ENCODE measurements at regions not wholly inside any gene's neighbourhood (a gene's known extent, or its start where the extent isn't known, plus 50 kb on each side); places are given as distances from the start of the nearest gene placed in this dataset.

DNA sequence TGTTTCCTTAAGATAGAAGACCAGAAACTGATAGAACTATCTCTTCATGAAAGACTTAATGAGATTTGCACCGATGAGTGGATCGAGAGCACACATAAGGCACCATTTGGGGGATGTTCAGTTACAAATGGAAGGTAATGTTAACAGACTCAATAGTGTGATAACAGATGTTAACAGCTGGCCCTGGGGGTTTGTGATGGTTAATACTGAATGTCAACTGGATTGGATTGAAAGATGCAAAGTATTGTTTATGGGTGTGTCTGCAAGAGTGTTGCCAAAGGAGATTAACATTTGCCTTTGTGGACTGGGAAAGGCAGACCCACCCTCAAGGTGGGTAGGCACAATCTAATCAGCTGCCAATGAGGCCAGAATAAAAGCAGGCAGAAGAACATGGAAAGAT, 130.5 kb upstream of the DGKB start:
- no peaks in the 10 kb centered on the region for H3K36me3 ChIP-seq (replicated peaks in 1 of 2; ENCODE audit: insufficient read depth in 1 of 2, low read depth in 2 of 2)
- intact Hi-C loops (cut with DNase I), result no loop called here
- TF ChIP-seq POLR2A (IDR thresholded peaks at IDR 0.05) (no peak), CTCF (IDR thresholded peaks at IDR 0.05) (no peak)
- no peaks in the 10 kb centered on the region for H3K27me3 ChIP-seq
- ATAC-seq (no peak), DNase-seq (no peak)
- no peaks in the 10 kb centered on the region for H3K4me1 ChIP-seq
- no peak overlapping the region for H3K4me3 ChIP-seq
- H3K9me3 ChIP-seq, result no peaks in the 10 kb centered on the region
- WGBS, 2 donors, result 73 to 77% methylated on average over 2 of the region's 2 CpGs
- H3K27ac ChIP-seq, result no peak overlapping the region

- WGBS, 2 donors, result 15 to 22% methylated on average over 2 of the region's 2 CpGs
- TF ChIP-seq CTCF (IDR thresholded peaks at IDR 0.05) (no peak), POLR2A (IDR thresholded peaks at IDR 0.05) (no peak)
- H3K9me3 ChIP-seq, result no peaks in the 10 kb centered on the region
- H3K27ac ChIP-seq, result no peak overlapping the region
- H3K4me3 ChIP-seq, result no peak overlapping the region
- H3K27me3 ChIP-seq, result no peaks in the 10 kb centered on the region
- peaks cover 5% of the 10 kb centered on the region for H3K4me1 ChIP-seq
- no peaks in the 10 kb centered on the region for H3K36me3 ChIP-seq (replicated peaks in 1 of 2; ENCODE audit: insufficient read depth in 1 of 2, low read depth in 2 of 2)
- intact Hi-C loops (cut with DNase I), result loop anchor here (10.0 kb wide), 1 partner anchor 294 kb away; no protein-coding TSS in a partner anchor
- DNase-seq (no peak), ATAC-seq (no peak)
Measured at GRCh38 chr7:15018981-15019380, 116.4 kb upstream of the DGKB start.

GRCh38 chr7:15016766-15017165, 114.2 kb upstream of the DGKB start:
- no peaks in the 10 kb centered on the region for H3K9me3 ChIP-seq
- intact Hi-C loops (cut with DNase I), result loop anchor here (10.0 kb wide), 1 partner anchor 292 kb away; no protein-coding TSS in a partner anchor
- H3K4me3 ChIP-seq, result no peak overlapping the region
- H3K27me3 ChIP-seq, result no peaks in the 10 kb centered on the region
- TF ChIP-seq POLR2A (IDR thresholded peaks at IDR 0.05), result no peak
- no peak for TF ChIP-seq CTCF (IDR thresholded peaks at IDR 0.05)
- 56 to 69% methylated on average over 2 of the region's 2 CpGs for WGBS, 2 donors
- H3K27ac ChIP-seq, result no peak overlapping the region
- ATAC-seq, result no peak
- peaks cover 5% of the 10 kb centered on the region for H3K4me1 ChIP-seq
- no peaks in the 10 kb centered on the region for H3K36me3 ChIP-seq (replicated peaks in 1 of 2; ENCODE audit: insufficient read depth in 1 of 2, low read depth in 2 of 2)
- no peak for DNase-seq

GRCh38 chr7:15016315-15016667, 113.7 kb upstream of the DGKB start:
- TF ChIP-seq POLR2A (IDR thresholded peaks at IDR 0.05), result no peak
- no peak for TF ChIP-seq CTCF (IDR thresholded peaks at IDR 0.05)
- no peaks in the 10 kb centered on the region for H3K36me3 ChIP-seq (replicated peaks in 1 of 2; ENCODE audit: insufficient read depth in 1 of 2, low read depth in 2 of 2)
- peaks cover 5% of the 10 kb centered on the region for H3K4me1 ChIP-seq
- H3K4me3 ChIP-seq, result no peak overlapping the region
- H3K9me3 ChIP-seq, result no peaks in the 10 kb centered on the region
- intact Hi-C loops (cut with DNase I), result loop anchor here (10.0 kb wide), 1 partner anchor 291 kb away; no protein-coding TSS in a partner anchor
- no peak overlapping the region for H3K27ac ChIP-seq
- 19 to 24% methylated on average over 4 of the region's 4 CpGs for WGBS, 2 donors
- DNase-seq (no peak), ATAC-seq (no peak)
- no peaks in the 10 kb centered on the region for H3K27me3 ChIP-seq

GRCh38 chr7:15015545-15016314, 113.2 kb upstream of the DGKB start:
- intact Hi-C loops (cut with DNase I), result loop anchor here (10.0 kb wide), 1 partner anchor 291 kb away; no protein-coding TSS in a partner anchor
- WGBS, 2 donors, result 2 to 10% methylated on average over 8 of the region's 8 CpGs

More at GRCh38 chr7:15015545-15016314, 113.2 kb upstream of the DGKB start:
- Histone ChIP-seq H3K27ac (peak overlapping the region in 3 of 4 donors; percentile 19 to 54 (median 51)), H3K4me1 (peaks cover 5% of the 10 kb centered on the region), H3K4me3 (no peak overlapping the region), H3K9me3 (no peaks in the 10 kb centered on the region), H3K27me3 (no peaks in the 10 kb centered on the region), H3K36me3 (replicated peaks in 1 of 2; ENCODE audit: insufficient read depth in 1 of 2, low read depth in 2 of 2) (no peaks in the 10 kb centered on the region)
- no peak for TF ChIP-seq POLR2A (IDR thresholded peaks at IDR 0.05)
- TF ChIP-seq CTCF (IDR thresholded peaks at IDR 0.05), result peak; percentile 54 to 83 (median 77)
- ATAC-seq (peak; percentile 94), DNase-seq (peak; percentile 36 to 79 (median 70))
